Hematopoietic multipotent progenitor cell treated with erythropoietin and hydrocortisone succinate and interleukin-3 and kit ligand, for 6 days (in vitro differentiated cells): ENCODE measurements at regions not wholly inside any gene's neighbourhood (a gene's known extent, or its start where the extent isn't known, plus 50 kb on each side); places are given as distances from the start of the nearest gene placed in this dataset.
"Not testable (repeated sequence)": the region's sequence is repeated elsewhere in the genome, so short reads cannot be mapped to it uniquely, and the experiment has no call there.

Experiments used
- DNase-seq: peaks from one replicate; pipeline ENCODE4 v3.0.0-alpha.2; 2015

- no peak for DNase-seq
These were observed 630.3 kb upstream of the KLHL4 start for GRCh38 chrX:86887341-86887740.

- no peak for DNase-seq
These were observed 607.6 kb upstream of the KLHL4 start for GRCh38 chrX:86910027-86910426.

- DNase-seq = peak; percentile 0
These were observed 606.8 kb upstream of the KLHL4 start for GRCh38 chrX:86910602-86911311.

- DNase-seq = no peak
These were observed 603.0 kb upstream of the KLHL4 start for GRCh38 chrX:86914569-86914968.

- no peak for DNase-seq
These were observed 599.6 kb upstream of the KLHL4 start for GRCh38 chrX:86917959-86918358.

- no peak for DNase-seq
These were observed 587.2 kb upstream of the KLHL4 start for GRCh38 chrX:86930419-86930818.

- DNase-seq = no peak
These were observed 581.6 kb upstream of the KLHL4 start for GRCh38 chrX:86935988-86936387.

GRCh38 chrX:86946569-86946968 is 571.0 kb upstream of the KLHL4 start:
- DNase-seq = peak; percentile 52

- DNase-seq = no peak
These were observed 553.3 kb upstream of the KLHL4 start for GRCh38 chrX:86964321-86964720.

- no peak for DNase-seq
These were observed 536.2 kb upstream of the KLHL4 start for GRCh38 chrX:86981326-86981879.

- DNase-seq = not testable (repeated sequence)
These were observed 530.3 kb upstream of the KLHL4 start for GRCh38 chrX:86987351-86987750.

GRCh38 chrX:87003031-87003430 is 514.6 kb upstream of the KLHL4 start:
- no peak for DNase-seq

GRCh38 chrX:87005183-87005582 is 512.4 kb upstream of the KLHL4 start:
- no peak for DNase-seq

GRCh38 chrX:87005885-87006284 is 511.7 kb upstream of the KLHL4 start:
- no peak for DNase-seq

- DNase-seq = no peak
These were observed 511.0 kb upstream of the KLHL4 start for GRCh38 chrX:87006561-87006960.

- no peak for DNase-seq
These were observed 500.4 kb upstream of the KLHL4 start for GRCh38 chrX:87017210-87017609.

- not testable (repeated sequence) for DNase-seq
These were observed 484.5 kb upstream of the KLHL4 start for GRCh38 chrX:87033115-87033514.

- no peak for DNase-seq
These were observed 472.2 kb upstream of the KLHL4 start for GRCh38 chrX:87045352-87045751.

- DNase-seq = no peak
These were observed 468.0 kb upstream of the KLHL4 start for GRCh38 chrX:87049567-87049966.

GRCh38 chrX:87063642-87064041 is 454.0 kb upstream of the KLHL4 start:
- DNase-seq = no peak

- DNase-seq = no peak
These were observed 453.1 kb upstream of the KLHL4 start for GRCh38 chrX:87064502-87064901.

- DNase-seq = no peak
These were observed 449.7 kb upstream of the KLHL4 start for GRCh38 chrX:87067795-87068369.

GRCh38 chrX:87078231-87078630 is 439.4 kb upstream of the KLHL4 start:
- no peak for DNase-seq

- no peak for DNase-seq
These were observed 419.1 kb upstream of the KLHL4 start for GRCh38 chrX:87098477-87098876.

GRCh38 chrX:87105131-87105530 is 412.5 kb upstream of the KLHL4 start:
- no peak for DNase-seq
